Karpas-422 (cell line): ENCODE measurements at regions not wholly inside any gene's neighbourhood (a gene's known extent, or its start where the extent isn't known, plus 50 kb on each side); places are given as distances from the start of the nearest gene placed in this dataset.

Source experiments
- DNase-seq: peaks from one replicate; pipeline ENCODE4 v3.0.0-alpha.2; 2015
- H2AFZ ChIP-seq: fragments of 200-600 bp; sonication (generic); 2 replicates; pipeline ENCODE4 v1.6.1; 2014; ENCODE audit warnings: antibody characterized with exemption, low read length, mixed read lengths
- H3K27ac ChIP-seq: fragments of 200-600 bp; sonication (generic); 2 replicates; pipeline ENCODE4 v1.5.1; 2014; ENCODE audit warnings: mild to moderate bottlenecking, low read length, moderate library complexity
- H3K27me3 ChIP-seq: fragments of 200-600 bp; sonication (generic); 2 replicates; pipeline ENCODE4 v1.6.1; 2014; ENCODE audit warnings: low read length, mixed read lengths
- H3K36me3 ChIP-seq: fragments of 200-600 bp; sonication (generic); 2 replicates; pipeline ENCODE4 v1.6.1; 2014; ENCODE audit warnings: low read length, mixed read lengths; ENCODE audit not compliant: insufficient read depth
- H3K4me1 ChIP-seq: fragments of 200-600 bp; sonication (generic); 2 replicates; pipeline ENCODE4 v1.6.1; 2014; ENCODE audit warnings: mild to moderate bottlenecking, low read length, mixed read lengths
- H3K4me2 ChIP-seq: fragments of 200-600 bp; sonication (generic); 2 replicates; pipeline ENCODE4 v1.6.1; 2014; ENCODE audit warnings: low read length, low read depth, mild to moderate bottlenecking; ENCODE audit not compliant: poor library complexity, severe bottlenecking
- H3K4me3 ChIP-seq: fragments of 200-600 bp; sonication (generic); 2 replicates; pipeline ENCODE4 v1.5.1; 2014; ENCODE audit warnings: mild to moderate bottlenecking, antibody characterized with exemption, low read length, mixed read lengths
- H3K79me2 ChIP-seq: fragments of 200-600 bp; sonication (generic); 2 replicates; pipeline ENCODE4 v1.6.1; 2014; ENCODE audit warnings: mild to moderate bottlenecking, low read length, mixed read lengths
- H3K9ac ChIP-seq: fragments of 200-600 bp; sonication (generic); 2 replicates; pipeline ENCODE4 v1.6.0; 2014; ENCODE audit warnings: low read length
- H3K9me2 ChIP-seq: fragments of 200-600 bp; sonication (generic), shearing (Covaris generic); replicated peaks from 2 replicates; pipeline ENCODE4 v1.6.0; 2014; ENCODE audit warnings: mild to moderate bottlenecking, low read length, moderate library complexity; ENCODE audit not compliant: insufficient read depth
- H3K9me3 ChIP-seq: fragments of 300-700, 200-600 bp; sonication (generic); 2 replicates; pipeline ENCODE4 v1.6.1; 2014; ENCODE audit warnings: low read length, mixed read lengths
- H4K20me1 ChIP-seq: fragments of 200-600 bp; sonication (generic); 2 replicates; pipeline ENCODE4 v1.6.1; 2014; ENCODE audit warnings: mild to moderate bottlenecking, antibody characterized with exemption, low read length, low read depth; ENCODE audit not compliant: insufficient read depth

- Histone ChIP-seq H3K79me2 (no peaks in the 10 kb centered on the region), H3K9me3 (peaks cover 25% of the 10 kb centered on the region), H3K4me3 (no peak overlapping the region), H3K9ac (no peak overlapping the region), H3K36me3 (no peaks in the 10 kb centered on the region), H3K4me2 (no peak overlapping the region), H3K4me1 (no peaks in the 10 kb centered on the region), H2AFZ (no peak overlapping the region), H3K27me3 (no peaks in the 10 kb centered on the region), H3K9me2 (no peaks in the 10 kb centered on the region), H4K20me1 (no peaks in the 10 kb centered on the region), H3K27ac (no peak overlapping the region)
- DNase-seq, result no peak
Measured at GRCh38 chr7:81218480-81219106, 299.7 kb upstream of the SEMA3C start.

GRCh38 chr7:81213394-81213793, 294.5 kb upstream of the SEMA3C start:
- Histone ChIP-seq H3K4me1 (no peaks in the 10 kb centered on the region), H4K20me1 (no peaks in the 10 kb centered on the region), H3K27me3 (no peaks in the 10 kb centered on the region), H3K36me3 (no peaks in the 10 kb centered on the region), H3K9me2 (no peaks in the 10 kb centered on the region), H3K27ac (no peak overlapping the region), H3K4me2 (no peak overlapping the region), H2AFZ (no peak overlapping the region), H3K9me3 (peaks cover 28% of the 10 kb centered on the region), H3K4me3 (no peak overlapping the region), H3K79me2 (no peaks in the 10 kb centered on the region), H3K9ac (no peak overlapping the region)
- DNase-seq, result no peak

GRCh38 chr7:81211934-81212320, 293.1 kb upstream of the SEMA3C start:
- H3K4me3 ChIP-seq, result no peak overlapping the region
- H3K4me1 ChIP-seq, result no peaks in the 10 kb centered on the region
- no peak overlapping the region for H3K27ac ChIP-seq
- DNase-seq, result no peak
- H3K4me2 ChIP-seq, result no peak overlapping the region
- H3K27me3 ChIP-seq, result no peaks in the 10 kb centered on the region
- peaks cover 25% of the 10 kb centered on the region for H3K9me3 ChIP-seq
- no peak overlapping the region for H2AFZ ChIP-seq
- H3K9me2 ChIP-seq, result no peaks in the 10 kb centered on the region
- no peaks in the 10 kb centered on the region for H4K20me1 ChIP-seq
- H3K9ac ChIP-seq, result no peak overlapping the region
- H3K36me3 ChIP-seq, result no peaks in the 10 kb centered on the region
- H3K79me2 ChIP-seq, result no peaks in the 10 kb centered on the region

- Histone ChIP-seq H2AFZ (no peak overlapping the region), H3K4me1 (no peaks in the 10 kb centered on the region), H3K9ac (no peak overlapping the region), H3K4me2 (no peak overlapping the region), H3K9me2 (no peaks in the 10 kb centered on the region), H3K27me3 (no peaks in the 10 kb centered on the region), H4K20me1 (no peaks in the 10 kb centered on the region), H3K4me3 (no peak overlapping the region), H3K27ac (no peak overlapping the region), H3K36me3 (no peaks in the 10 kb centered on the region), H3K9me3 (peaks cover 24% of the 10 kb centered on the region), H3K79me2 (no peaks in the 10 kb centered on the region)
- DNase-seq, result no peak
Measured at GRCh38 chr7:81211204-81211933, 292.5 kb upstream of the SEMA3C start.

- Histone ChIP-seq H2AFZ (no peak overlapping the region), H3K9me2 (no peaks in the 10 kb centered on the region), H3K9me3 (peaks cover 23% of the 10 kb centered on the region), H3K9ac (no peak overlapping the region), H3K4me3 (no peak overlapping the region), H3K4me2 (no peak overlapping the region), H4K20me1 (no peaks in the 10 kb centered on the region), H3K79me2 (no peaks in the 10 kb centered on the region), H3K4me1 (no peaks in the 10 kb centered on the region), H3K27me3 (no peaks in the 10 kb centered on the region), H3K36me3 (no peaks in the 10 kb centered on the region), H3K27ac (no peak overlapping the region)
- DNase-seq, result no peak
Measured at GRCh38 chr7:81210137-81211064, 291.6 kb upstream of the SEMA3C start.

- no peak for DNase-seq
- Histone ChIP-seq H3K4me1 (no peaks in the 10 kb centered on the region), H3K27ac (no peak overlapping the region), H3K9me2 (no peaks in the 10 kb centered on the region), H3K9me3 (peaks cover 21% of the 10 kb centered on the region), H3K36me3 (no peaks in the 10 kb centered on the region), H3K9ac (no peak overlapping the region), H3K79me2 (no peaks in the 10 kb centered on the region), H4K20me1 (no peaks in the 10 kb centered on the region), H2AFZ (no peak overlapping the region), H3K27me3 (no peaks in the 10 kb centered on the region), H3K4me2 (no peak overlapping the region), H3K4me3 (no peak overlapping the region)
Measured at GRCh38 chr7:81209059-81209458, 290.2 kb upstream of the SEMA3C start.

- H3K9me3 ChIP-seq, result peaks cover 21% of the 10 kb centered on the region
- H3K27ac ChIP-seq, result no peak overlapping the region
- H3K27me3 ChIP-seq, result no peaks in the 10 kb centered on the region
- no peak overlapping the region for H3K4me2 ChIP-seq
- H3K36me3 ChIP-seq, result no peaks in the 10 kb centered on the region
- H3K9ac ChIP-seq, result no peak overlapping the region
- no peaks in the 10 kb centered on the region for H3K4me1 ChIP-seq
- DNase-seq, result no peak
- no peaks in the 10 kb centered on the region for H3K9me2 ChIP-seq
- no peaks in the 10 kb centered on the region for H4K20me1 ChIP-seq
- H3K79me2 ChIP-seq, result no peaks in the 10 kb centered on the region
- no peak overlapping the region for H3K4me3 ChIP-seq
- H2AFZ ChIP-seq, result no peak overlapping the region
Measured at GRCh38 chr7:81207801-81208200, 288.9 kb upstream of the SEMA3C start.

GRCh38 chr7:81206667-81207360, 288.0 kb upstream of the SEMA3C start:
- Histone ChIP-seq H3K36me3 (no peaks in the 10 kb centered on the region), H3K4me1 (no peaks in the 10 kb centered on the region), H3K79me2 (no peaks in the 10 kb centered on the region), H3K9me2 (no peaks in the 10 kb centered on the region), H3K27ac (no peak overlapping the region), H3K9me3 (peaks cover 18% of the 10 kb centered on the region), H3K9ac (no peak overlapping the region), H3K4me2 (no peak overlapping the region), H3K4me3 (no peak overlapping the region), H4K20me1 (no peaks in the 10 kb centered on the region), H3K27me3 (no peaks in the 10 kb centered on the region), H2AFZ (no peak overlapping the region)
- no peak for DNase-seq
